Endothelial cell of umbilical vein (primary cell): ENCODE measurements at regions not wholly inside any gene's neighbourhood (a gene's known extent, or its start where the extent isn't known, plus 50 kb on each side); places are given as distances from the start of the nearest gene placed in this dataset.

Experiments used
- EZH2 ChIP-seq: IDR thresholded peaks from 2 replicates; pipeline ENCODE4 v1.6.1; 2012; ENCODE audit warnings: borderline replicate concordance, low read depth, mild to moderate bottlenecking, moderate library complexity, low read length, inconsistent platforms; ENCODE audit not compliant: severe bottlenecking
- FOS ChIP-seq: IDR thresholded peaks from 2 replicates; pipeline ENCODE4 v1.6.1; 2011; ENCODE audit warnings: mild to moderate bottlenecking, low read length, moderate library complexity, borderline replicate concordance; ENCODE audit not compliant: insufficient read depth
- MYC ChIP-seq: IDR thresholded peaks from one replicate; pipeline ENCODE4 v1.6.1; 2011; ENCODE audit warnings: mild to moderate bottlenecking, low read depth, low read length
- POLR2A ChIP-seq: IDR thresholded peaks from 2 replicates; pipeline ENCODE4 v1.6.1; 2012; ENCODE audit warnings: low read depth, mild to moderate bottlenecking, control low read depth, low read length
- POLR2AphosphoS5 ChIP-seq: IDR thresholded peaks from 2 replicates; pipeline ENCODE4 v1.6.1; 2012; ENCODE audit warnings: low read depth, mild to moderate bottlenecking, control low read depth, low read length, moderate library complexity; ENCODE audit not compliant: insufficient read depth
- TF ChIP-seq, protein P1 (sequence below), 2 donors: IDR thresholded peaks; 1 replicate in 1 of 2; 2 replicates in 1 of 2; pipeline ENCODE4 v1.5.1; 2011; ENCODE audit warnings: low read length in 2 of 2, mild to moderate bottlenecking in 2 of 2, moderate library complexity in 2 of 2, control low read depth in 1 of 2, inconsistent platforms in 1 of 2, low read depth in 1 of 2; ENCODE audit not compliant: insufficient read depth in 1 of 2; ENCODE audit errors: extremely low read depth in 1 of 2
- TF ChIP-seq, protein P2 (sequence below): IDR thresholded peaks from 2 replicates; pipeline ENCODE4 v1.6.1; 2011; ENCODE audit not compliant: insufficient read depth, insufficient read length

DNA sequence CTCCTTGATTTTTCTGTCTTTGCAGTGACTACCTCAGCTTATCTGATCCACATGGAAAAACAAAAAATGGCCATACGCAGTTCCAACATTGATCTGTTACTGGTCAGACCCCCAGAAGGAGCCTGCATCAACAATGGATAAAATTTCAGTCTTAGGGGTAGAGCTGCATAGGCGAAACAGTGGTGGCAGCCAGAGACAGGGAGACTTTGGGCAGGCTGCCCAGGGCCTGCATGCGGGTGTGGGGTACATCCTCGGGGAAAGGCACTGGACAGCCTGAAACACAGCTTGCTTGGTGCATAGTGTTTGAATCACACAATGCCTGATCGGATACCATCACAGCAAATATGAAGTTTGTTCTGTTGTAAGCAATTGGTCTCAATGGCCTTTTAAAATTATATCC lies 847.8 kb downstream of the QKI start:
- TF ChIP-seq FOS (no peak), POLR2AphosphoS5 (no peak), POLR2A (no peak), MYC (no peak), EZH2 (no peak)
- TF ChIP-seq, protein P1, sequence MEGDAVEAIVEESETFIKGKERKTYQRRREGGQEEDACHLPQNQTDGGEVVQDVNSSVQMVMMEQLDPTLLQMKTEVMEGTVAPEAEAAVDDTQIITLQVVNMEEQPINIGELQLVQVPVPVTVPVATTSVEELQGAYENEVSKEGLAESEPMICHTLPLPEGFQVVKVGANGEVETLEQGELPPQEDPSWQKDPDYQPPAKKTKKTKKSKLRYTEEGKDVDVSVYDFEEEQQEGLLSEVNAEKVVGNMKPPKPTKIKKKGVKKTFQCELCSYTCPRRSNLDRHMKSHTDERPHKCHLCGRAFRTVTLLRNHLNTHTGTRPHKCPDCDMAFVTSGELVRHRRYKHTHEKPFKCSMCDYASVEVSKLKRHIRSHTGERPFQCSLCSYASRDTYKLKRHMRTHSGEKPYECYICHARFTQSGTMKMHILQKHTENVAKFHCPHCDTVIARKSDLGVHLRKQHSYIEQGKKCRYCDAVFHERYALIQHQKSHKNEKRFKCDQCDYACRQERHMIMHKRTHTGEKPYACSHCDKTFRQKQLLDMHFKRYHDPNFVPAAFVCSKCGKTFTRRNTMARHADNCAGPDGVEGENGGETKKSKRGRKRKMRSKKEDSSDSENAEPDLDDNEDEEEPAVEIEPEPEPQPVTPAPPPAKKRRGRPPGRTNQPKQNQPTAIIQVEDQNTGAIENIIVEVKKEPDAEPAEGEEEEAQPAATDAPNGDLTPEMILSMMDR (IDR thresholded peaks at IDR 0.05; ENCODE audit: extremely low read depth in 1 of 2, insufficient read depth in 1 of 2, low read depth in 1 of 2, low read length in 2 of 2), result no peak
- TF ChIP-seq, protein P2, sequence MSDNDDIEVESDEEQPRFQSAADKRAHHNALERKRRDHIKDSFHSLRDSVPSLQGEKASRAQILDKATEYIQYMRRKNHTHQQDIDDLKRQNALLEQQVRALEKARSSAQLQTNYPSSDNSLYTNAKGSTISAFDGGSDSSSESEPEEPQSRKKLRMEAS, result no peak
